ENCODE measurements at regions not wholly inside any gene's neighbourhood (a gene's known extent, or its start where the extent isn't known, plus 50 kb on each side); places are given as distances from the start of the nearest gene placed in this dataset.
"Not testable (repeated sequence)": the region's sequence is repeated elsewhere in the genome, so short reads cannot be mapped to it uniquely, and the experiment has no call there.

DNA sequence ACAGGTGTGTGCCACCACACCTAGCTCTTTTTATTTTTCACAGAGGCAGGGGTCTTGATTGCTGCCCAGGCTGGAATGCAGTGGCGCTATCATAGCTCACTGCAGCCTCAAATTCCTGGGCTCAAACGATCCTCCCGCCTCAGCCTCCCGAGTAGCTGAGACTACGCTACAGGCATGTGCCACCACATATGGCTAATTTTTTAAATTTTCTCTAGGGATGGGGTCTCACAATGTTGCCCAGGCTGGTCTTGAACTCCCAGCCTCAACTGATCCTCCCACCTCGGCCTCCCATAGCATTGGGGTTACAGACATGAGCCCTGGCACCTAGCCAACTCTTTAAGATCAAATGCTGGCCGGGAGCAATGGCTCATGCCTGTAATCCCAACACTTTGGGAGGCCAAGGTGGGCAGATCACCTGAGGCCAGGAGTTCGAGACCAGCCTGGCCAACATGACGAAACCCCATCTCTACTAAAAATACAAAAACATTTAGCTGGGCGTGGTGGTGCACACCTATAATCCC, 50.6 kb upstream of the MYL10 start:
- H3K36me3 ChIP-seq (ENCODE audit: control insufficient read depth in 2 of 2, extremely low read depth in 1 of 2, insufficient read depth in 2 of 2, low read length in 2 of 2); H4K20me1 ChIP-seq (replicated peaks; ENCODE audit: control insufficient read depth, extremely low read depth, insufficient read depth, low read length); H3K27ac ChIP-seq (ENCODE audit: insufficient read depth, low read depth, low read length); H3K4me3 ChIP-seq (replicated peaks in 1 of 3; ENCODE audit: insufficient read depth in 1 of 3, low read depth in 1 of 3, low read length in 3 of 3); POLR2A ChIA-PET; H3K9me1 ChIP-seq (replicated peaks; ENCODE audit: control insufficient read depth, extremely low read depth, insufficient read depth, low read length); DNase-seq (ENCODE audit: low read depth, low spot score); FAIRE-seq; dilution Hi-C loops (cut with MboI; ENCODE audit: extremely low pct_ligation_motif_present, low sequenced_read_pairs); H3K4me2 ChIP-seq (ENCODE audit: insufficient read depth, low read length); H3K27me3 ChIP-seq (ENCODE audit: control insufficient read depth in 2 of 2, insufficient read depth in 2 of 2, low read length in 2 of 2); BruUV-seq (replicated peaks); H3K79me2 ChIP-seq (ENCODE audit: control insufficient read depth, insufficient read depth, low read length); H2AFZ ChIP-seq (ENCODE audit: low read depth, low read length); H3K9me3 ChIP-seq (replicated peaks; ENCODE audit: control insufficient read depth, insufficient read depth, low read length); H3K9ac ChIP-seq (replicated peaks; ENCODE audit: extremely low read depth, insufficient read depth, low read length): not testable (repeated sequence)
- CTCF ChIA-PET, result interaction anchor here (1.8 to 2.4 kb wide), 2 partner anchors 77 kb away, joined by 5 to 14 read pairs; no protein-coding TSS in a partner anchor
- peaks cover 11% of the 10 kb centered on the region for H3K4me1 ChIP-seq (ENCODE audit: control insufficient read depth, extremely low read depth, insufficient read depth, low read length)
- intact Hi-C loops (cut with micrococcal nuclease), result loop anchor here (10.0 kb wide), 2 partner anchors 275 to 715 kb away; partner anchors contain the start of gene PRKRIP1

DNA sequence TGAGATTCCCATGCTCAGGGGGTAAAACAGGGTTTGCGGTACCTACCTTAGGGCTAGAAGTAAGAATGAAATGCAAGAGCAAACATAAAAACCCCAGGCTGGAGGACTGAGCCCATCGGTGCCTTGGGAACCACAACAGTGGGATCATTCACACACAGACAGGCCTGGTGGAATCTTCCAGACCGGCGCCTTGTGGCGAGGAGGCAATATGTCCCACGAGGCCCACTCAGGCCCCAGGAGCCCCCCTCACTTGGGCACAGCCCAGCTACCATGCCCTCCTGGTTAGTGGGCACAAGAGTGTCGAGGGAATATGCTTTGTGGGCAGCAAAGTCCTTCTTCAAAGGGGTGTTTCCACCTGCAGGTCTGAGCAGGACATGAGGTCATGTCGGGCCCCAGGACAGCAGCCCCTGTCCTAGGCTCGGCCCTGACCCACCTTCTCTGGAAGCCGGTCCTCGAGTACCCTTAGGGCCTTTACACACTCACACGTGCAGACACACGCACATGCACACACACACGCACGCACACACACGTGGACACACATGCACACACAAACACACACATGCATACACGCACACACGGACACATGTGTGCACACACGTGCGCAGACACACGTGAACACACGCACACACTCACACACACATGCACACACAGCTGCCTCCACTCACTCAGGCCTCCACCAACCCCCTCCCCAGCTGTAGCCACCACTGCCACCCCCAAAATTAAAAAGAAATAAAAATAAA, 51.5 kb upstream of the MYL10 start:
- Histone ChIP-seq H3K79me2 (ENCODE audit: control insufficient read depth, insufficient read depth, low read length) (no peaks in the 10 kb centered on the region), H4K20me1 (replicated peaks; ENCODE audit: control insufficient read depth, extremely low read depth, insufficient read depth, low read length) (no peaks in the 10 kb centered on the region), H3K36me3 (ENCODE audit: control insufficient read depth in 2 of 2, extremely low read depth in 1 of 2, insufficient read depth in 2 of 2, low read length in 2 of 2) (no peaks in the 10 kb centered on the region), H3K4me3 (replicated peaks in 1 of 3; ENCODE audit: insufficient read depth in 1 of 3, low read depth in 1 of 3, low read length in 3 of 3) (no peak overlapping the region), H3K27ac (ENCODE audit: insufficient read depth, low read depth, low read length) (no peak overlapping the region), H3K9ac (replicated peaks; ENCODE audit: extremely low read depth, insufficient read depth, low read length) (no peak overlapping the region), H2AFZ (ENCODE audit: low read depth, low read length) (no peak overlapping the region), H3K4me2 (ENCODE audit: insufficient read depth, low read length) (peak overlapping the region; percentile 0), H3K9me3 (replicated peaks; ENCODE audit: control insufficient read depth, insufficient read depth, low read length) (no peaks in the 10 kb centered on the region), H3K9me1 (replicated peaks; ENCODE audit: control insufficient read depth, extremely low read depth, insufficient read depth, low read length) (no peaks in the 10 kb centered on the region), H3K27me3 (ENCODE audit: control insufficient read depth in 2 of 2, insufficient read depth in 2 of 2, low read length in 2 of 2) (no peaks in the 10 kb centered on the region), H3K4me1 (ENCODE audit: control insufficient read depth, extremely low read depth, insufficient read depth, low read length) (peaks cover 11% of the 10 kb centered on the region)
- POLR2A ChIA-PET, result no interaction called here
- TF ChIP-seq POLR2AphosphoS5 (IDR thresholded peaks at IDR 0.05; ENCODE audit: insufficient read depth, low read depth, low read length) (no peak), POLR2A (IDR thresholded peaks at IDR 0.05; ENCODE audit: low read depth, low read length) (no peak), FOS (IDR thresholded peaks at IDR 0.05; ENCODE audit: borderline replicate concordance, insufficient read depth, low read length) (no peak), MYC (IDR thresholded peaks at IDR 0.05; ENCODE audit: low read depth, low read length) (no peak), EZH2 (IDR thresholded peaks at IDR 0.05; ENCODE audit: borderline replicate concordance, low read depth, low read length, severe bottlenecking) (no peak)
- TF ChIP-seq, protein P1, sequence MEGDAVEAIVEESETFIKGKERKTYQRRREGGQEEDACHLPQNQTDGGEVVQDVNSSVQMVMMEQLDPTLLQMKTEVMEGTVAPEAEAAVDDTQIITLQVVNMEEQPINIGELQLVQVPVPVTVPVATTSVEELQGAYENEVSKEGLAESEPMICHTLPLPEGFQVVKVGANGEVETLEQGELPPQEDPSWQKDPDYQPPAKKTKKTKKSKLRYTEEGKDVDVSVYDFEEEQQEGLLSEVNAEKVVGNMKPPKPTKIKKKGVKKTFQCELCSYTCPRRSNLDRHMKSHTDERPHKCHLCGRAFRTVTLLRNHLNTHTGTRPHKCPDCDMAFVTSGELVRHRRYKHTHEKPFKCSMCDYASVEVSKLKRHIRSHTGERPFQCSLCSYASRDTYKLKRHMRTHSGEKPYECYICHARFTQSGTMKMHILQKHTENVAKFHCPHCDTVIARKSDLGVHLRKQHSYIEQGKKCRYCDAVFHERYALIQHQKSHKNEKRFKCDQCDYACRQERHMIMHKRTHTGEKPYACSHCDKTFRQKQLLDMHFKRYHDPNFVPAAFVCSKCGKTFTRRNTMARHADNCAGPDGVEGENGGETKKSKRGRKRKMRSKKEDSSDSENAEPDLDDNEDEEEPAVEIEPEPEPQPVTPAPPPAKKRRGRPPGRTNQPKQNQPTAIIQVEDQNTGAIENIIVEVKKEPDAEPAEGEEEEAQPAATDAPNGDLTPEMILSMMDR (IDR thresholded peaks at IDR 0.05; ENCODE audit: extremely low read depth in 1 of 2, insufficient read depth in 1 of 2, low read depth in 1 of 2, low read length in 2 of 2), result no peak
- TF ChIP-seq, protein P2, sequence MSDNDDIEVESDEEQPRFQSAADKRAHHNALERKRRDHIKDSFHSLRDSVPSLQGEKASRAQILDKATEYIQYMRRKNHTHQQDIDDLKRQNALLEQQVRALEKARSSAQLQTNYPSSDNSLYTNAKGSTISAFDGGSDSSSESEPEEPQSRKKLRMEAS (IDR thresholded peaks at IDR 0.05; ENCODE audit: insufficient read depth, insufficient read length), result peak; percentile 69
- intact Hi-C loops (cut with micrococcal nuclease), result loop anchor here (10.0 kb wide), 2 partner anchors 274 to 714 kb away; partner anchors contain the start of gene PRKRIP1
- CTCF ChIA-PET, result interaction anchor here (0.8 to 2.4 kb wide), 8 partner anchors 9 to 556 kb away, joined by 3 to 14 read pairs (median 6); no protein-coding TSS in a partner anchor
- dilution Hi-C loops (cut with MboI; ENCODE audit: extremely low pct_ligation_motif_present, low sequenced_read_pairs), result no loop called here
- FAIRE-seq (no peak), DNase-seq (ENCODE audit: low read depth, low spot score) (no peak)
- no TSS peak for BruUV-seq (replicated peaks)
